ENCODE measurements at regions not wholly inside any gene's neighbourhood (a gene's known extent, or its start where the extent isn't known, plus 50 kb on each side); places are given as distances from the start of the nearest gene placed in this dataset.

DNA sequence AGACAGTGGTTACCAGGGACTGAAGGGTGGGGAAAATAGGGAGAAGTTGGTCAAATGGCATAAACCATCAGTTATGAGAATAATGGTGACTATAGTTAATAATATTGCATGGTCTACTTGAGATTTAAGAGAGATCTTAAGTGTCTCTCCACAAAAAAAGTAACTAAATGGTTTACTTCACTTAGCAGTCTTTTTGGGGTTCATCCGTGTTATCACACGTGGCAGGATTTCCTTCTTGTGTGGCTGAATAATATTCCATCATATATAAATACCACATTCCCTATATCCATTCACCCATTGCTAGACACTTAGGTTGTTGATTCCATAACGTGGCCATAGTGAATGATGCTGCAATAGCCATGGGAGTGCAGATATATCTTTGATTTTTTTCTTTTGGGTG is 967.0 kb downstream of the UQCRFS1 start:
- H3K36me3 ChIP-seq: no peaks in the 10 kb centered on the region
- no peak for TF ChIP-seq CTCF (IDR thresholded peaks at IDR 0.05)
- DNase-seq (ENCODE audit: low spot score in 2 of 2): no peak
- H3K4me3 ChIP-seq: no peak overlapping the region
- H3K9me3 ChIP-seq: no peaks in the 10 kb centered on the region
- intact Hi-C loops (cut with DNase I): no loop called here
- no peaks in the 10 kb centered on the region for H3K4me1 ChIP-seq
- H3K27me3 ChIP-seq: no peaks in the 10 kb centered on the region
- no peak overlapping the region for H3K27ac ChIP-seq

- Histone ChIP-seq H3K36me3 (no peaks in the 10 kb centered on the region), H3K9me3 (no peaks in the 10 kb centered on the region), H3K27ac (no peak overlapping the region), H3K4me3 (no peak overlapping the region), H3K27me3 (no peaks in the 10 kb centered on the region), H3K4me1 (no peaks in the 10 kb centered on the region)
- no peak for DNase-seq (ENCODE audit: low spot score in 2 of 2)
- TF ChIP-seq CTCF (IDR thresholded peaks at IDR 0.05): no peak
- intact Hi-C loops (cut with DNase I): no loop called here
Measured at GRCh38 chr19:28244966-28245365, 968.0 kb downstream of the UQCRFS1 start.

GRCh38 chr19:28242317-28242927 is 970.5 kb downstream of the UQCRFS1 start:
- Histone ChIP-seq H3K4me3 (no peak overlapping the region), H3K27me3 (no peaks in the 10 kb centered on the region), H3K27ac (no peak overlapping the region), H3K4me1 (no peaks in the 10 kb centered on the region), H3K9me3 (no peaks in the 10 kb centered on the region), H3K36me3 (no peaks in the 10 kb centered on the region)
- intact Hi-C loops (cut with DNase I): no loop called here
- TF ChIP-seq CTCF (IDR thresholded peaks at IDR 0.05): peak in 1 of 3 experiments; percentile 17
- DNase-seq (ENCODE audit: low spot score in 2 of 2): no peak

DNA sequence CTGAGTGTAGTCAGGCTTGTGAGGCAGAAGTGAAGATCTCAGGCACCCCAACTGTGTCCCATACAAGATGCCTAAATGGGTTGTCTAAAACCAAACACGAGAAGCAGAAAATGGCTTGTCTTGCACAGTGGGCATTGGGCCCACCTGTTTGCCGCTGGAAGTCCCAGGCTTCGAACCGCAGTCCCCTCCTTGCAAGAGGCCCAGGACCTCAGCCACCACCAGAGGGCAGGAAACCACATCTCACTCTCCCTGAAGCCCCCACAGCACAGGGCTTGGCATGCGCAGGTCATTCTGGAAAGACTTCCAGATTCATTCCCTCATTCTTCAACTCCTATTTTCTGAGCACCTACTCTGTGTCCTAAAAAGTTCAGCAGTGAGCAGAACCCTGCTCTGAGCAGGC is 973.7 kb downstream of the UQCRFS1 start:
- Histone ChIP-seq H3K9me3 (no peaks in the 10 kb centered on the region), H3K27ac (no peak overlapping the region), H3K36me3 (no peaks in the 10 kb centered on the region), H3K4me1 (no peaks in the 10 kb centered on the region), H3K27me3 (no peaks in the 10 kb centered on the region), H3K4me3 (no peak overlapping the region)
- no peak for TF ChIP-seq CTCF (IDR thresholded peaks at IDR 0.05)
- intact Hi-C loops (cut with DNase I): no loop called here
- no peak for DNase-seq (ENCODE audit: low spot score in 2 of 2)

DNA sequence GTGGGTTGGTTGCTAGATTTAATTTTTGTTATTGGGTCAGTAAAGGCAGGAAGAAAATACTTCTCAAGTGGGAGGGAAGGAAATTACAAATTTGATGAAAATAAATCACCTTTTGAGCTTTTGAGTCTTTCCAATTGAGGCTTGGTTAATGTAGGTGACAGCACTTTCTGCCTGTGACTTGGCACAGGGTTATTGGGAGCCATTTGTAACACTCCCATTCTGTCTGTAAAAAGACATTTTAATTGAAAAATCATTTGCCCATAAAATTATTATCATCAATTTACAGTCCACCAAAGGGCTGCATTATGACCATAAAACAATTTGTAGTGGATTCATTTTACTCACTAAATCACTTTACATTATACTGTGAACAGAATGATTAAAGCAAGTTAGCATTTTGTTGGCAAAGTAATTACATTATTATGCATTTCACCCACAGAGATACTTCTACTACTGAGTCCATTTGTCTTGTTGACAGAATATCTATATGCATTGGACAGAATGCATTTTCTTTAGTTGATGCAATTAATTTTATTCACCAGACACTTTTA is 974.6 kb downstream of the UQCRFS1 start:
- Histone ChIP-seq H3K27ac (no peak overlapping the region), H3K36me3 (no peaks in the 10 kb centered on the region), H3K4me1 (no peaks in the 10 kb centered on the region), H3K9me3 (no peaks in the 10 kb centered on the region), H3K4me3 (no peak overlapping the region), H3K27me3 (no peaks in the 10 kb centered on the region)
- no peak for TF ChIP-seq CTCF (IDR thresholded peaks at IDR 0.05)
- DNase-seq (ENCODE audit: low spot score in 2 of 2): no peak
- intact Hi-C loops (cut with DNase I): no loop called here
